ENCODE measurements at regions not wholly inside any gene's neighbourhood (a gene's known extent, or its start where the extent isn't known, plus 50 kb on each side); places are given as distances from the start of the nearest gene placed in this dataset.
"Not testable (repeated sequence)": the region's sequence is repeated elsewhere in the genome, so short reads cannot be mapped to it uniquely, and the experiment has no call there.

GRCh38 chr5:82446809-82447208 lies 168.7 kb upstream of the RPS23 start:
- H3K4me3 ChIP-seq (ENCODE audit: low read depth, low read length) = no peak overlapping the region
- DNase-seq (ENCODE audit: low read depth) = no peak
- TF ChIP-seq CTCF (IDR thresholded peaks at IDR 0.05; ENCODE audit: low read depth, low read length, missing control alignments) = no peak

- no peak for TF ChIP-seq CTCF (IDR thresholded peaks at IDR 0.05; ENCODE audit: low read depth, low read length, missing control alignments)
- DNase-seq (ENCODE audit: low read depth) = no peak
- H3K4me3 ChIP-seq (ENCODE audit: low read depth, low read length) = no peak overlapping the region
Measured at GRCh38 chr5:82445726-82446335, 167.7 kb upstream of the RPS23 start.

- TF ChIP-seq CTCF (IDR thresholded peaks at IDR 0.05; ENCODE audit: low read depth, low read length, missing control alignments) = no peak
- H3K4me3 ChIP-seq (ENCODE audit: low read depth, low read length) = no peak overlapping the region
- DNase-seq (ENCODE audit: low read depth) = no peak
Measured at GRCh38 chr5:82439750-82440445, 161.7 kb upstream of the RPS23 start.

- H3K4me3 ChIP-seq (ENCODE audit: low read depth, low read length); DNase-seq (ENCODE audit: low read depth): not testable (repeated sequence)
Measured at GRCh38 chr5:82437565-82437964, 159.4 kb upstream of the RPS23 start.

- TF ChIP-seq CTCF (IDR thresholded peaks at IDR 0.05; ENCODE audit: low read depth, low read length, missing control alignments) = no peak
- DNase-seq (ENCODE audit: low read depth) = no peak
- no peak overlapping the region for H3K4me3 ChIP-seq (ENCODE audit: low read depth, low read length)
Measured at GRCh38 chr5:82436291-82436690, 158.1 kb upstream of the RPS23 start.

GRCh38 chr5:82434696-82435660 lies 156.8 kb upstream of the RPS23 start:
- not testable (repeated sequence) for H3K4me3 ChIP-seq (ENCODE audit: low read depth, low read length); DNase-seq (ENCODE audit: low read depth)

- no peak overlapping the region for H3K4me3 ChIP-seq (ENCODE audit: low read depth, low read length)
- no peak for DNase-seq (ENCODE audit: low read depth)
- TF ChIP-seq CTCF (IDR thresholded peaks at IDR 0.05; ENCODE audit: low read depth, low read length, missing control alignments) = no peak
Measured at GRCh38 chr5:82426464-82427154, 148.5 kb upstream of the RPS23 start.

Measured in GM12864 (cell line).